HCT116 (cell line): ENCODE measurements at regions not wholly inside any gene's neighbourhood (a gene's known extent, or its start where the extent isn't known, plus 50 kb on each side); places are given as distances from the start of the nearest gene placed in this dataset.

ENCODE experiments used
- ATAC-seq: fragments of 200-7000 bp; cut with Tn5 transposase; 2 replicates; pipeline ENCODE4 v1.9.1; 2020; ENCODE audit warnings: mild to moderate bottlenecking, moderate library complexity
- BruUV-seq: library from RNA; stranded (reverse); fragments of 400-500 nt; replicated peaks from 2 replicates; lab custom pipeline; 2021; lab: Mats Ljungman, UMichigan
- CTCF ChIA-PET: fragments of 300-600 bp; sonication (Branson Sonifier 250); formaldehyde crosslinking; loops from one replicate; lab custom pipeline; 2021; ENCODE audit warnings: antibody characterized with exemption; lab: Charles Lee
- POLR2A ChIA-PET: fragments of 300-600, 350-600 bp; sonication (Branson Sonifier 250); formaldehyde crosslinking; loops from one replicate; lab custom pipeline; 2021; ENCODE audit warnings: antibody characterized with exemption; lab: Charles Lee
- RAD21 ChIA-PET, 2 experiments: fragments of 300-600 bp; sonication (Branson Sonifier 250); formaldehyde crosslinking; loops; one replicate each; lab custom pipeline; 2023; ENCODE audit warnings: low total read pairs in 2 of 2; ENCODE audit not compliant: uncharacterized antibody in 2 of 2, unreplicated experiment in 2 of 2, low non-redundant PET in 1 of 2; lab: Charles Lee
- DNase-seq: peaks from one replicate; pipeline ENCODE4 v3.0.0-alpha.2; 2010; ENCODE audit warnings: low read depth, low spot score
- H2AFZ ChIP-seq: fragments of 200-600 bp; shearing (Covaris generic), sonication (generic); 2 replicates; pipeline ENCODE4 v1.6.1; 2017; ENCODE audit warnings: low read depth, mixed run types, mixed read lengths, antibody characterized with exemption, low read length; ENCODE audit not compliant: poor library complexity, severe bottlenecking
- H3K27ac ChIP-seq: 2 replicates; pipeline ENCODE4 v1.5.1; 2012; ENCODE audit warnings: low read depth, low read length
- H3K27me3 ChIP-seq: fragments of 200-600 bp; sonication (generic); 2 replicates; pipeline ENCODE4 v1.6.1; 2016; ENCODE audit warnings: mixed run types, low read length, mixed read lengths; ENCODE audit not compliant: insufficient read depth
- H3K36me3 ChIP-seq, 2 experiments: fragments of 200-500 bp in 1 of 2; fragments of 200-600 bp in 1 of 2; sonication (Bioruptor generic) in 1 of 2; sonication (generic) in 1 of 2; 2 replicates each; pipeline versions ENCODE4 v1.5.1 to v1.6.1; 2014 to 2016; ENCODE audit warnings: low read length in 2 of 2, inconsistent platforms in 1 of 2, mixed read lengths in 1 of 2, mixed run types in 1 of 2; ENCODE audit not compliant: insufficient read depth in 2 of 2, control insufficient read depth in 1 of 2
- H3K4me1 ChIP-seq, 2 experiments: fragments of 200-600 bp in 1 of 2; sonication (generic) in 1 of 2; 2 replicates each; pipeline versions ENCODE4 v1.5.1 to v1.6.1; 2012 to 2017; ENCODE audit warnings: low read length in 2 of 2, inconsistent platforms in 1 of 2, mild to moderate bottlenecking in 1 of 2, mixed read lengths in 1 of 2, mixed run types in 1 of 2, moderate library complexity in 1 of 2; ENCODE audit not compliant: insufficient read depth in 2 of 2, control insufficient read depth in 1 of 2
- H3K4me2 ChIP-seq: fragments of 200-600 bp; sonication (generic); 2 replicates; pipeline ENCODE4 v1.6.1; 2017; ENCODE audit warnings: mixed run types, low read length, mixed read lengths
- H3K4me3 ChIP-seq, 2 experiments: fragments of 200-600 bp in 1 of 2; sonication (generic) in 1 of 2; replicated peaks in 1 of 2; 2 replicates each; pipeline ENCODE4 v1.5.1; 2011 to 2016; ENCODE audit warnings: low read length in 2 of 2, control low read depth in 1 of 2, low read depth in 1 of 2, mild to moderate bottlenecking in 1 of 2, mixed read lengths in 1 of 2, mixed run types in 1 of 2
- H3K79me2 ChIP-seq: fragments of 200-600 bp; sonication (generic); 2 replicates; pipeline ENCODE4 v1.6.1; 2017; ENCODE audit warnings: mild to moderate bottlenecking, mixed run types, low read length, moderate library complexity, mixed read lengths; ENCODE audit not compliant: insufficient read depth
- H3K9ac ChIP-seq: fragments of 200-600 bp; sonication (generic); 2 replicates; pipeline ENCODE4 v1.6.1; 2016; ENCODE audit warnings: low read length, mixed read lengths
- H3K9me2 ChIP-seq: fragments of 200-600 bp; sonication (generic), shearing (Covaris generic); 2 replicates; pipeline ENCODE4 v1.6.1; 2017; ENCODE audit warnings: mixed run types, mild to moderate bottlenecking, moderate library complexity; ENCODE audit not compliant: insufficient read depth
- H3K9me3 ChIP-seq, 2 experiments: fragments of 200-500 bp in 1 of 2; fragments of 200-600 bp in 1 of 2; sonication (Bioruptor generic) in 1 of 2; sonication (generic) in 1 of 2; 2 replicates each; pipeline ENCODE4 v1.6.1; 2014 to 2017; ENCODE audit warnings: low read length in 2 of 2, mixed read lengths in 2 of 2, inconsistent platforms in 1 of 2, low read depth in 1 of 2, mild to moderate bottlenecking in 1 of 2, mixed run types in 1 of 2, moderate library complexity in 1 of 2; ENCODE audit not compliant: control insufficient read depth in 1 of 2, insufficient read depth in 1 of 2
- H4K20me1 ChIP-seq: fragments of 200-600 bp; sonication (generic), shearing (Covaris generic); 2 replicates; pipeline ENCODE4 v1.6.1; 2017; ENCODE audit warnings: mixed run types, mild to moderate bottlenecking, moderate library complexity; ENCODE audit not compliant: insufficient read depth
- CBX3 ChIP-seq: IDR thresholded peaks from 2 replicates; pipeline ENCODE4 v1.6.1; 2012; ENCODE audit warnings: low read depth
- CEBPB ChIP-seq: IDR thresholded peaks from 2 replicates; pipeline ENCODE4 v1.6.1; 2012; ENCODE audit warnings: low read depth
- ELF1 ChIP-seq: IDR thresholded peaks from 2 replicates; pipeline ENCODE4 v1.6.1; 2012; ENCODE audit warnings: low read depth, borderline replicate concordance
- EZH2 ChIP-seq: fragments of 200-600 bp; sonication (generic); IDR thresholded peaks from 2 replicates; pipeline ENCODE4 v1.6.1; 2017; ENCODE audit warnings: antibody characterized with exemption, mixed run types
- FOSL1 ChIP-seq: IDR thresholded peaks from 2 replicates; pipeline ENCODE4 v1.6.1; 2012; ENCODE audit warnings: low read depth
- POLR2A ChIP-seq: IDR thresholded peaks from 2 replicates; pipeline ENCODE4 v1.7.0; 2011; ENCODE audit warnings: borderline replicate concordance; ENCODE audit not compliant: insufficient read depth, insufficient read length; ENCODE audit errors: extremely low read depth
- RAD21 ChIP-seq: IDR thresholded peaks from 2 replicates; pipeline ENCODE4 v1.6.1; 2012; ENCODE audit warnings: low read depth, mild to moderate bottlenecking
- SP1 ChIP-seq: IDR thresholded peaks from 2 replicates; pipeline ENCODE4 v1.6.1; 2012; ENCODE audit warnings: low read depth
- SRF ChIP-seq: IDR thresholded peaks from 2 replicates; pipeline ENCODE4 v1.6.1; 2012; ENCODE audit warnings: low read depth
- YY1 ChIP-seq: IDR thresholded peaks from 2 replicates; pipeline ENCODE4 v1.6.1; 2011; ENCODE audit warnings: low read length, low read depth, moderate library complexity, mild to moderate bottlenecking; ENCODE audit not compliant: insufficient replicate concordance; ENCODE audit errors: extremely low read depth
- ZNF274 ChIP-seq: fragments of 200-500 bp; sonication (Bioruptor generic); IDR thresholded peaks from 2 replicates; pipeline ENCODE4 v1.6.1; 2014; ENCODE audit warnings: mild to moderate bottlenecking, low read depth, low read length, inconsistent platforms
- intact Hi-C: fragments of 100-400 bp; cut with micrococcal nuclease; formaldehyde crosslinking; loops from 2 replicates; pipeline ENCODE4 v1.10.0; 2022
- TF ChIP-seq, protein P1 (sequence below): IDR thresholded peaks from 2 replicates; pipeline ENCODE4 v1.6.1; 2012
- TF ChIP-seq, protein P2 (sequence below): IDR thresholded peaks from 2 replicates; pipeline ENCODE4 v1.6.1; 2012
- TF ChIP-seq, protein P3 (sequence below): IDR thresholded peaks from 2 replicates; pipeline ENCODE4 v1.6.1; 2012; ENCODE audit warnings: low read depth

DNA sequence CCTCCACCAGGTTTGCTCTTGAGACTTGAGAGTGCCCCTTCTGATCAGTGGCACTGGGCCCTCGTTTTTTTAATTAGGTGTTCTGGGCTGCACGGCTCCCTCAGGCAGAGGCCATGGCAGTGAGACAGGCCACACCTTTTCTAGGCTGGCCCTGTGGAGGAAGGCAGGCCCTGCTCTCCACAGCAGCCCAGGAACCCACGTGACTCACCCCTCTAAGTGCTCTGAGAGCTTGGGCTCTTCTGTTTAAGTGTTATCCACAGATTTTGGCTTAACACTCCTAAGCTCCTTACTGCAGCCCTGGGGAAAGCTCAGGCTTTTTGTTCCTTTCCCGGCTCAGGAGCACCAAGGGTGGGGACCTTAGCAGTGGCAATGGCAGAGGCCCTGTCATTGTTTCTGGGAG lies 463.2 kb upstream of the GBE1 start:
- H3K36me3 ChIP-seq = no peaks in the 10 kb centered on the region
- H4K20me1 ChIP-seq = no peaks in the 10 kb centered on the region
- H3K27ac ChIP-seq = no peak overlapping the region
- H3K9me3 ChIP-seq = no peaks in the 10 kb centered on the region
- H3K4me2 ChIP-seq = no peak overlapping the region
- no peaks in the 10 kb centered on the region for H3K79me2 ChIP-seq
- no peak overlapping the region for H3K9ac ChIP-seq
- ChIA-PET RAD21 (no interaction called here), CTCF (no interaction called here), POLR2A (no interaction called here)
- no peaks in the 10 kb centered on the region for H3K27me3 ChIP-seq
- H3K9me2 ChIP-seq = no peaks in the 10 kb centered on the region
- no TSS peak for BruUV-seq
- H3K4me1 ChIP-seq = no peaks in the 10 kb centered on the region
- DNase-seq (no peak), ATAC-seq (no peak)
- H2AFZ ChIP-seq = no peak overlapping the region
- no peak overlapping the region for H3K4me3 ChIP-seq
- intact Hi-C loops = no loop called here
- TF ChIP-seq SP1 = no peak
- TF ChIP-seq ZNF274 = no peak
- TF ChIP-seq SRF = no peak
- TF ChIP-seq, protein P1, sequence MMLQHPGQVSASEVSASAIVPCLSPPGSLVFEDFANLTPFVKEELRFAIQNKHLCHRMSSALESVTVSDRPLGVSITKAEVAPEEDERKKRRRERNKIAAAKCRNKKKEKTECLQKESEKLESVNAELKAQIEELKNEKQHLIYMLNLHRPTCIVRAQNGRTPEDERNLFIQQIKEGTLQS = no peak
- TF ChIP-seq RAD21 = no peak
- no peak for TF ChIP-seq CEBPB
- no peak for TF ChIP-seq ELF1
- no peak for TF ChIP-seq FOSL1
- no peak for TF ChIP-seq YY1
- TF ChIP-seq, protein P2, sequence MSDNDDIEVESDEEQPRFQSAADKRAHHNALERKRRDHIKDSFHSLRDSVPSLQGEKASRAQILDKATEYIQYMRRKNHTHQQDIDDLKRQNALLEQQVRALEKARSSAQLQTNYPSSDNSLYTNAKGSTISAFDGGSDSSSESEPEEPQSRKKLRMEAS = no peak
- TF ChIP-seq, all 23 proteins: peak for 0

DNA sequence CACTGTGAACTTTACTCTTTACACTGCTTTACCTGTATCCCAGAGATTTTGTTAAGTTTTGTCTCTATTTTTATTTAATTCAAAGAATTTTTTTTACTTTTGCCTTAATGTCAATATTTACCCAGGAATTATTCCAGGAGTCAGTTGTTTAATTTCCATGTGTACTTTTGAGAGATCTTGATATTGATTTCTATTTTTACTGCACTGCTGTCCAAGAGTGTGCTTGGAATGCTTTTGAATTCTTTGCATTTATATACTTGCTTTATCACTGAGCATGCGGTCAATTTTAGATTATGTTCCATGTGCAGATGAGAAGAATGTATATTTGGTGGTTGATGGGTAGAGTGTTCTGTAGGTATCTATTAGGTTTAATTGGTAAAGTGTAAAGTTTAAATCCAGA lies 461.0 kb upstream of the GBE1 start:
- POLR2A ChIA-PET = no interaction called here
- no peak for ATAC-seq
- CTCF ChIA-PET = no interaction called here

More for the DNA sequence above, 461.0 kb upstream of the GBE1 start:
- Histone ChIP-seq H3K36me3 (no peaks in the 10 kb centered on the region), H3K9me2 (no peaks in the 10 kb centered on the region), H3K4me1 (no peaks in the 10 kb centered on the region), H3K9me3 (no peaks in the 10 kb centered on the region), H3K27ac (no peak overlapping the region), H3K9ac (no peak overlapping the region), H3K27me3 (no peaks in the 10 kb centered on the region), H2AFZ (no peak overlapping the region), H3K79me2 (no peaks in the 10 kb centered on the region), H3K4me2 (no peak overlapping the region), H3K4me3 (no peak overlapping the region), H4K20me1 (no peaks in the 10 kb centered on the region)
- no peak for DNase-seq
- BruUV-seq = no TSS peak
- TF ChIP-seq EZH2 = no peak
- TF ChIP-seq CBX3 = no peak
- TF ChIP-seq, protein P3, sequence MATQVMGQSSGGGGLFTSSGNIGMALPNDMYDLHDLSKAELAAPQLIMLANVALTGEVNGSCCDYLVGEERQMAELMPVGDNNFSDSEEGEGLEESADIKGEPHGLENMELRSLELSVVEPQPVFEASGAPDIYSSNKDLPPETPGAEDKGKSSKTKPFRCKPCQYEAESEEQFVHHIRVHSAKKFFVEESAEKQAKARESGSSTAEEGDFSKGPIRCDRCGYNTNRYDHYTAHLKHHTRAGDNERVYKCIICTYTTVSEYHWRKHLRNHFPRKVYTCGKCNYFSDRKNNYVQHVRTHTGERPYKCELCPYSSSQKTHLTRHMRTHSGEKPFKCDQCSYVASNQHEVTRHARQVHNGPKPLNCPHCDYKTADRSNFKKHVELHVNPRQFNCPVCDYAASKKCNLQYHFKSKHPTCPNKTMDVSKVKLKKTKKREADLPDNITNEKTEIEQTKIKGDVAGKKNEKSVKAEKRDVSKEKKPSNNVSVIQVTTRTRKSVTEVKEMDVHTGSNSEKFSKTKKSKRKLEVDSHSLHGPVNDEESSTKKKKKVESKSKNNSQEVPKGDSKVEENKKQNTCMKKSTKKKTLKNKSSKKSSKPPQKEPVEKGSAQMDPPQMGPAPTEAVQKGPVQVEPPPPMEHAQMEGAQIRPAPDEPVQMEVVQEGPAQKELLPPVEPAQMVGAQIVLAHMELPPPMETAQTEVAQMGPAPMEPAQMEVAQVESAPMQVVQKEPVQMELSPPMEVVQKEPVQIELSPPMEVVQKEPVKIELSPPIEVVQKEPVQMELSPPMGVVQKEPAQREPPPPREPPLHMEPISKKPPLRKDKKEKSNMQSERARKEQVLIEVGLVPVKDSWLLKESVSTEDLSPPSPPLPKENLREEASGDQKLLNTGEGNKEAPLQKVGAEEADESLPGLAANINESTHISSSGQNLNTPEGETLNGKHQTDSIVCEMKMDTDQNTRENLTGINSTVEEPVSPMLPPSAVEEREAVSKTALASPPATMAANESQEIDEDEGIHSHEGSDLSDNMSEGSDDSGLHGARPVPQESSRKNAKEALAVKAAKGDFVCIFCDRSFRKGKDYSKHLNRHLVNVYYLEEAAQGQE = no peak
- TF ChIP-seq POLR2A = no peak
- TF ChIP-seq SRF = no peak
- RAD21 ChIA-PET = no interaction called here
- intact Hi-C loops = no loop called here
